ENCODE measurements at regions not wholly inside any gene's neighbourhood (a gene's known extent, or its start where the extent isn't known, plus 50 kb on each side); places are given as distances from the start of the nearest gene placed in this dataset.
A peak's percentile ranks its signal among the peaks of the same experiment; 100 is the strongest.

DNA sequence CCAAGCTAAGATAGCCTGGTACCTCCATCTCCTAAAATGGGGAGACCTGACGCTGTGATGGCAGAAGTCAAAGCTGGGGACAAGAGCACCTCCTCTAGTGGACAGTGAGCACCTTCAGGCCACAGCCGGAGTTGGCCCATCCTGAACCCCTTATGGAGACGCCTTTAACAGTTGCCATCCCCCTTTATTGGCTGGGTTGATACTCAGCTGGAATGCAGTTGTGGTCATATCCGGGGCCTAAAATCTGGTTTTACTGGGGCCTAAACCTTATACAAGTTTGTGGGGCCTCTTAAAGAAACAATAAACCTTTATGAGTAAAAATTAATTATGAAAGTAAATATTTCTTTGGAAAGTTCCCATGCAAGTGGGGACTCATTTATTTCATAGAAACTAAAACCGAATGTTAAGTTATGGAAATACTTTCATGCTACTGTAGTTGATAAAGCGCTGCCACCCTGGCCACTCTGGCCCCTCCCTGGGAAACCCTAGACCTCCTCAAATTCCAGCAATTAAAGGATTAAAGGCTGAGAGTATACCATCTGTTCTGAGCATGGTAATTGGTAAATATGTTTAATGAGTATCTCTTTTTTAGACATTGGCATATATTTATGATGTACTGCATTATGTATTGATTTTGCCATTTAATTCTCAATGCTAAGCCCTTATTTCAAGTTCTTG lies 95.1 kb upstream of the SASH1 start:
- no peak for DNase-seq (ENCODE audit: low read depth)
- TF ChIP-seq, protein P1, sequence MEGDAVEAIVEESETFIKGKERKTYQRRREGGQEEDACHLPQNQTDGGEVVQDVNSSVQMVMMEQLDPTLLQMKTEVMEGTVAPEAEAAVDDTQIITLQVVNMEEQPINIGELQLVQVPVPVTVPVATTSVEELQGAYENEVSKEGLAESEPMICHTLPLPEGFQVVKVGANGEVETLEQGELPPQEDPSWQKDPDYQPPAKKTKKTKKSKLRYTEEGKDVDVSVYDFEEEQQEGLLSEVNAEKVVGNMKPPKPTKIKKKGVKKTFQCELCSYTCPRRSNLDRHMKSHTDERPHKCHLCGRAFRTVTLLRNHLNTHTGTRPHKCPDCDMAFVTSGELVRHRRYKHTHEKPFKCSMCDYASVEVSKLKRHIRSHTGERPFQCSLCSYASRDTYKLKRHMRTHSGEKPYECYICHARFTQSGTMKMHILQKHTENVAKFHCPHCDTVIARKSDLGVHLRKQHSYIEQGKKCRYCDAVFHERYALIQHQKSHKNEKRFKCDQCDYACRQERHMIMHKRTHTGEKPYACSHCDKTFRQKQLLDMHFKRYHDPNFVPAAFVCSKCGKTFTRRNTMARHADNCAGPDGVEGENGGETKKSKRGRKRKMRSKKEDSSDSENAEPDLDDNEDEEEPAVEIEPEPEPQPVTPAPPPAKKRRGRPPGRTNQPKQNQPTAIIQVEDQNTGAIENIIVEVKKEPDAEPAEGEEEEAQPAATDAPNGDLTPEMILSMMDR (IDR thresholded peaks at IDR 0.05; ENCODE audit: insufficient read depth, low read depth, low read length, missing control alignments), result no peak
- no peak overlapping the region for H3K4me3 ChIP-seq (ENCODE audit: low read length)

GRCh38 chr6:148249160-148249559 lies 93.5 kb upstream of the SASH1 start:
- TF ChIP-seq, protein P1 (IDR thresholded peaks at IDR 0.05; ENCODE audit: insufficient read depth, low read depth, low read length, missing control alignments), result no peak
- H3K4me3 ChIP-seq (ENCODE audit: low read length), result no peak overlapping the region
- no peak for DNase-seq (ENCODE audit: low read depth)

- TF ChIP-seq, protein P1 (IDR thresholded peaks at IDR 0.05; ENCODE audit: insufficient read depth, low read depth, low read length, missing control alignments), result no peak
- no peak for DNase-seq (ENCODE audit: low read depth)
- no peak overlapping the region for H3K4me3 ChIP-seq (ENCODE audit: low read length)
Measured at GRCh38 chr6:148249679-148250375, 92.8 kb upstream of the SASH1 start.

DNA sequence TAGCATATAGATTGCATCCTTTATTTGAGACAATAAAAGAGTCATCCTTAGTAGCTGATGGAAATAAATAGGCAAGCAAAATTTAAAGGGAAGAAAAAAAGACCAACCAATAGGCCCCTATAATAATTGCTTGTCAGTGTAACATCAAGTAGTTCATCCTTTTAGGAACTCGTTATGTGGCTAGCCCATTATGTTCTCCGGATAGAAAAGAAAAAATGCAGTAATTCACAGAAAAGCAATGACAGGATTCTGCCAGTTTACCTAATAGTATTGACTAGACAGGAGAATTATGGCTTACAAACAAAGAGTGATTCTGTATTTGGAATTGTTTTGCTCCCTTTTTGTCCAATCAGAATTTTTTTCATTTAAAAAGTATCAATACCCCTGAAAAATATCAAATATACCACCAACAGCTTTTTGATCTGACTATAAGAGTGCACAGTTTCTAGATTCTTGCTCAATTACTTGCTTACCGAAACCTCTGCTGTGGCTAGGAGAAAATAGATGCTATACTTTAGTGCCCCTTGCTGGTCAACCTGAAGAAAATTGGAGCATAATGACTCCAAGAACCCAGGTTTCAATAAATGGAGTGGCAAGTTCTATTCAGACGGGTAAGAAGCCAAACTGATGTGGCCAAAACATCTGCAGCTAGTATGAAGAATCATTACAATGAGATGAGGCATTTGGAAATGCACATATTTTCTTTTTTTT lies 91.5 kb upstream of the SASH1 start:
- no peak overlapping the region for H3K4me3 ChIP-seq (ENCODE audit: low read length)
- peak; percentile 77 for DNase-seq (ENCODE audit: low read depth)
- TF ChIP-seq, protein P1 (IDR thresholded peaks at IDR 0.05; ENCODE audit: insufficient read depth, low read depth, low read length, missing control alignments), result peak; percentile 65

GRCh38 chr6:148251891-148252290 lies 90.7 kb upstream of the SASH1 start:
- TF ChIP-seq, protein P1 (IDR thresholded peaks at IDR 0.05; ENCODE audit: insufficient read depth, low read depth, low read length, missing control alignments), result no peak
- no peak overlapping the region for H3K4me3 ChIP-seq (ENCODE audit: low read length)
- DNase-seq (ENCODE audit: low read depth), result no peak

DNA sequence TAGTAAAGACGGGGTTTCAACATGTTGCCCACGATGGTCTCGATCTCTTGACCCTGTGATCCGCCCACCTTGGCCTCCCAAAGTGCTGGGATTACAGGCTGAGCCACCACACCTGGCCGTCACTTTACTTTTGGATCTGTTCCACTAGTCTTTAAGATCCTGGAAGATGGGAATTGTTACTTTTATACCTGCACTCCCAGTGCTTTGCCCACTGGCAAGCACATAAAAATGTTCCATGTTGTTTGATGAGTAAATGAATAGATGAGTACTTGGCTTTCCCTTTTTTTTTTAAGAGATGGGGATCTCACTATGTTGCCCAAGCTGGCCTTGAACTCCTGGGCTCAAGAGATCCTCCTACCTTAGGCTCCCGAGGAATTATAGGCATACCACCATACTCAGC lies 84.8 kb upstream of the SASH1 start:
- TF ChIP-seq, protein P1 (IDR thresholded peaks at IDR 0.05; ENCODE audit: insufficient read depth, low read depth, low read length, missing control alignments), result no peak

More for the DNA sequence above, 84.8 kb upstream of the SASH1 start:
- no peak overlapping the region for H3K4me3 ChIP-seq (ENCODE audit: low read length)
- DNase-seq (ENCODE audit: low read depth), result no peak
